Cardiac septum (tissue), 1 donor: ENCODE measurements at regions not wholly inside any gene's neighbourhood (a gene's known extent, or its start where the extent isn't known, plus 50 kb on each side); places are given as distances from the start of the nearest gene placed in this dataset.
"Not testable (repeated sequence)": the region's sequence is repeated elsewhere in the genome, so short reads cannot be mapped to it uniquely, and the experiment has no call there.

ENCODE experiments used
- DNase-seq: peaks from one replicate; pipeline ENCODE4 v3.0.0-alpha.2; 2020; ENCODE audit warnings: low spot score
- intact Hi-C: fragments of 100-400 bp; cut with DNase I; formaldehyde crosslinking; loops from one replicate; pipeline ENCODE4 v1.14.0; 2022
- donor health status: DM: no; HTN: no; CAD: no.

DNA sequence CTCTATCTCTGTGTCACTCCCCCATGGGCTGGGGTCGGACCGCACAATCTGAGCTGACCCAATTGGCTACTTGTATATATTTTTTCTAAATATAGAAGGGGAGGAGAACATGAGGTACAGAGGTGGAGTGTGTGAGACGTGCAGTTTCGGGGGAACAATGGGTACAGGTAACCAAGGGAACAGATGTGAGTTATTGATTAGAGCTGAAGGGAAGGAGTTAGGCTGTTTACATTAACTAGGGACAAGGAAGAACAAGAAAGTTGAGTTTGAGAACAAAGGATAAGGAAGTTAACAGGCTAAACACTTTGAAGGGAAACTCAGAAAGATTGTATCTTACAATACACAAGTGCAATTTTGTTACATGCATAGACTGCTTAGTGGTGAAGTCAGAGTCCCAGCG lies 601.2 kb downstream of the VGLL3 start:
- intact Hi-C loops, DNase-seq: not testable (repeated sequence)

DNA sequence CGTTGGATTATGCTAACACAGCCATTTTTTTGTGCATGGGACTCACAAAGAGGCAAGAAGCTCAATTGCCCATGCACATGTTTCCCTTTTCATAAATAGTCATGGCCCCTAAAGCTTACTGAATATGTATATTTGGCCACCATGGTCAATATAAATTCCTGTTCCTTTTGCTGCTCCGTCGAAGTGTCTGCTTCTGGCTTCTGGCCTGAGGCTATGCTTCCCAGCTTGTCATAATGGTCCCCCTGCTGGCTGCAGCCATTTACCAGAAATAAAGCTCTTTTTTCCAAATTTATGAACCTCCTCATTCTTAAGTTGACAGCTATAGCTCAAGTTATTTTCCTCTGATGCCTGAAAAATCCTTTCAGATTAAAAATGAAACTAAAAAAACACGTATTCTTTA lies 602.1 kb downstream of the VGLL3 start:
- intact Hi-C loops, result no loop called here
- DNase-seq, result no peak

DNA sequence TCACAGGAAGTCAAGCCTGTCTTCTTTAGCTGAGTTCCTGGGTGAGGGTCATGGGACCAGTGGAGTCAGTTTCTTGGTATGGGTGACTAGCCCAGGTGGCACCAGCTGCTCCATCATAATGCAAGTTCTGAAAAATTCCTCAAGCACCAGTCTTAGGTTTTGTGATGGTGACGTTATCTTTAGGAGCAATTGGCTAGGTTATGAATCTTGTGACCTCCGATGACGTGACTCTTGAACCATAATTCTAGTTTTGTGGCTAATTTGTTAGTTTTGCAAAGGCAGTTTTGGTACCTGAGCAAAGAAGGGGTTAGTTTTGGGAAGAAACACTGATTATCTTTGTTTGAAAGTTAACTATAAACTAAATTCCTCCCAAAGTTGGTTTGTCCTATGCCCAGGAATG lies 608.4 kb downstream of the VGLL3 start:
- no peak for DNase-seq
- intact Hi-C loops, result no loop called here

DNA sequence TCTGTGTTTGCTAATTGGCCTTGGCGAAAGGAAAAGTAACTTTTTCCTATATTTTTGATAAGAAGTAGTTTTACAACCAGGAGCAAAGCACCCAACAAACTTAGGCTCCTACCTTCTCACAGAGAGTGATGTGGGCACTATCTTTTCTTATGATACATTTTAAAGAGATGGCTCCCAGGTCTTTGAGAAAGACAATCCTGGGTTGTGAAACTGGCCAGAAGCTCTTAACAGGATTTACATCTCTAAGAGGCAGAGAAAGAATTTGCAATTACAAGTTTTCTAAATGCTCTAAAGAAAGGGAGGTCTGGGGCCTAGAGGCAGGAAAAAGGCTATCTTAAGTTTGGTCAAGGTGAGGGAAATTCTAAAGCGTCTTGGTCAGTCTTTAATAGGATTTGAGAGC lies 609.7 kb downstream of the VGLL3 start:
- intact Hi-C loops, result no loop called here
- DNase-seq, result no peak

DNA sequence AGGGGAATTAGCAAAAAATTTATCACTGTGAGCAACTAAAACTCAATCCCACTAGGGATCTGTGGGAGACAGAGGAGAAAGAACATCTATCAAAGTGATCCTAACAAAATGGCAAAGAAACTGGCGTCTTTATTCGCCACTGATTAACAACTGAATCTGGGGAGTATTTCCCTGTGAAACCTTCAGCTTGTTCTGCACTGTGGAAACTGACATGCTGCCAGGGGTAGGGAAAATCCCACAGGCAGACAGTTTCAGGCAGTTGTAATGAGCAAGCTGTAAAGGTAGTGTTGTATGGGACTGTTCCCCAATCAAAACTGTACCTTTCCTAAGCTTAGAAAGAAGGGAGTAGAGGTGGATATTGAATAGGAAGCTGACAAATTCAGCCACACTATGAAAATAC lies 611.7 kb downstream of the VGLL3 start:
- intact Hi-C loops, result no loop called here
- DNase-seq, result no peak

DNA sequence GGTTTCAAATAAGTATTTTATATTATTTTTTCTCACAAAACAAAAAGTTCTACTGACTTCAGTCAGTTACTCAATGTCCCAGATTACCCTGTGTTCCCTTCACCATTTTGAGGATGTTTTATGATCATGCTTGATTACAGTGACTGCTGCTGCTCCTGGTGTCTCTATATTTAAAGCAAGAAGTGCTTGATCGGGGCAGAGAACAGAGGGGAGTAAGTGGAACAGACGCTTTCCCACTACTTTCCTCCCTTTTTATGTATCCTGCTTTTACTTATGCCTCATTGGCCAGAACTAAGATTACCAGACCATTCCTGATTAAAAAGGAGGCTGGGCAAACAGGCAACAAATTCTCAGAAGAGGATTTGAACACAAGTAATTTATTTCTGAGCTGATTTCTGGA lies 612.1 kb downstream of the VGLL3 start:
- no peak for DNase-seq
- intact Hi-C loops, result no loop called here

DNA sequence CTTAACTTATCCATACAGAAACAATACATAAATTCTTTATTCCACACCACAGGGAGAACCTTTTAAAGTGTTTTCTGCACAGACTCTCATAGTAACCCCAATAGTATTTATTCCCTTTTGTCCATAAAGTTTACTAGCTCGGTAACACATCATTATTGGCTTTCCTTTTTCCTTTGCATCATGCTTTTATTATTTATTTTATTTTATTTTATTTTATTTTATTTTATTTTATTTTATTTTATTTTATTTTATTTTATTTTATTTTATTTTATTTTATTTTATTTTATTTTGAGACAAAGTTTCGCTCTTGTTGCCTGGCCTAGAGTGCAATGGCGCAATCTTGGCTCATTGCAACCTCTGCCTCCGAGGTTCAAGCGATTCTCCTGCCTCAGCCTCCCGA lies 655.4 kb downstream of the VGLL3 start:
- intact Hi-C loops, result not testable (repeated sequence)

DNA sequence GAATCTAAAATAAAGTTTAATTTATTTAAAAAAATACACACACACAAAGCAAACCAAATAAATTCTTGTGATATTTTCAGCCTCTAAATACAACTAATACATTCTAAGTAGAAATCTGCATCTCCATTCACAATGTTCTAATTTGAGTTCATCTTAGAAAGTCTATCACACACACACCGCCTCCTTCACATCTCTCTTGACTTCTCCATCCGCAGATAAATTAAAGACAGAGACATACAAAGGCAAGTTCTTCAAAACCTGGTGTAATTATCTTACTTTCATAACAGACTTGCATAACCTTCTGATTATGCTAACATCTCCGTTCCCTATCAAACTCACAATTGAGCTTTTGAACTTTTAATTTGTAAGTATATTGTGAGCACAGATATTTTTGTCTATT lies 657.3 kb downstream of the VGLL3 start:
- no peak for DNase-seq
- intact Hi-C loops, result no loop called here

More for the DNA sequence above, 655.4 kb downstream of the VGLL3 start:
- not testable (repeated sequence) for DNase-seq

DNA sequence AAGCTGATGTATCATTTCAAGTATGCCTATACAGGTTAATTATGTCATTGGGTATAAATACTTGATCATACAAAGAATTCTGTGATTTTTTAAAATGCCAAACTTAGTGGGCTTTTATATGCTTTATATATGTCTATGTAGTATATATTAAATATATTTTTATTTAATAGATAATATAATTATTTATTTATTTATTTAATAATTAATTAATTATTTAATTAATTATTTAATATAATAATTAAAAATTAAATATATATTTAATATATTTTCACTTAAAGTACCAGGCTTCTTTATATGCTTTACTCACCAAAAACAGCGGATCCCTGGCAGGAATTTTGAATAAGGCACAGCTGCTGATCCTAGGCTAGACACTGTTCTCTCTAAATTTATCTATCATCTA lies 687.0 kb downstream of the VGLL3 start:
- intact Hi-C loops, result no loop called here
- no peak for DNase-seq

DNA sequence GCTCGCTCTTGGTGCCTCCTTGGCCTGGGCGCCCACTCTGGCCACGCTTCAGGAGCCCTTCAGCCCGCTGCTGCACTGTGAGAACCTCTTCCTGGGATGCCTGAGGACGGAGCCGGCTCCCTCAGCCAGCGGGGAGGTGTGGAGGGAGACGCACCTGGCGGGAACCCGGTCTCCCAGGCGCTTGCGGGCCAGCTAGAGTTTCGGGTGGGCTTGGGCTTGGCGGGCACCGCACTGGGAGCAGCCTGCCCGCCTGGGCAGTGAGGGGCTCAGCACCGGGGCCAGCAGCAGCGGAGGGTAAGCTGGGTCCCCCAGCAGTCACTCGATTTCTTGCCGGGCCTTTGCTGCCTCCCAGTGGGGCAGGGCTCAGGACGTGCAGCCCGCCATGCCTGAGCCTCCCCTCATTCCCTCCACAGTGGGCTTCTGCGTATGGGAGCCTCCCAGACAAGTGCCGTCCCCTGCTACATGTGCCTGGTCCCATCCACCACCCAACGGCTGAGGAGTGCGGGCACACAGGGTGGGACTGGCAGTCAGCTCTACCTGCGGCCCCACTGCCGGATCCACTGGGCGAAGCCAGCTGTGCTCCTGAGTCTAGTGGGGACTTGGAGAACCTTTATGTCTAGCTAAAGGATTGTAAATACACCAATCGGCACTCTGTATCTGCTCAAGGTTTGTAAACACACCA lies 708.7 kb downstream of the VGLL3 start:
- DNase-seq, result peak; percentile 71
- intact Hi-C loops, result no loop called here

DNA sequence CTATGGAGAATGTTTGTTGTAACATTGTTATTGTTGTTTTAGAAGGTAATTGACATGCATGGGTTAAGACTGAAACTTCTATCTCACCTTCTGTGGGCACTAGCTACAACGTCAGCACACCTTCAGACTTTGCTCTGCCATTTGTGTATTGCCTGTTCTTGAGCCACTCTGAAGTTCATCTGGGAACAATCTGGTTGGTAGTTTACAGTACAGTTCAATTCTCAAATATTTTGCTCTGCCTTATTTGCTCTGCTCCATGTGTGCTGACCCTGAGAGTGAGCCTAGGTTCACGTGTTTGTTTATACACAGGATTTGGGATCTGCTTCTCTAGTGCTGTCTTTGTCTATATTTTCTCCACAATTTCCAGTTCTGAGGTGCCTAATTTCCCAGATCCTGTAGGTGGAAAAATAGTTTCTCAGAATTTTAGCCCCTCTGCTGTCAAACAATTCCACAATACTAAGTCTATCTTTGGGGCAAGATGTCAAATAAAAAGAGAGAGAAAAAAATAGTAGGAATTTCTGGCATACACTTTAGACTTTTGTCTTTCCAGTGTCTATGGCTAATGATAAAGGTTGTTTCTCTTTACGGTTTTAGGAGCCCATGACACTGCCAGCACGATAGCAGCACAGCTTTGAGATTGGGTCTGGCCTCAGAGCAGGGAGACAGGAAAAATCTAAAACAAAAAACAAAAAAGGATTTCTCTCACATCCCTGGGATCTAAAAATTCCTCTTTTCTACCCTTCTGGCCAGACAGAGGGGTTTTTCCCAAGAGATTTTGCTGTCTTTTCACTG lies 721.4 kb downstream of the VGLL3 start:
- DNase-seq, result no peak

DNA sequence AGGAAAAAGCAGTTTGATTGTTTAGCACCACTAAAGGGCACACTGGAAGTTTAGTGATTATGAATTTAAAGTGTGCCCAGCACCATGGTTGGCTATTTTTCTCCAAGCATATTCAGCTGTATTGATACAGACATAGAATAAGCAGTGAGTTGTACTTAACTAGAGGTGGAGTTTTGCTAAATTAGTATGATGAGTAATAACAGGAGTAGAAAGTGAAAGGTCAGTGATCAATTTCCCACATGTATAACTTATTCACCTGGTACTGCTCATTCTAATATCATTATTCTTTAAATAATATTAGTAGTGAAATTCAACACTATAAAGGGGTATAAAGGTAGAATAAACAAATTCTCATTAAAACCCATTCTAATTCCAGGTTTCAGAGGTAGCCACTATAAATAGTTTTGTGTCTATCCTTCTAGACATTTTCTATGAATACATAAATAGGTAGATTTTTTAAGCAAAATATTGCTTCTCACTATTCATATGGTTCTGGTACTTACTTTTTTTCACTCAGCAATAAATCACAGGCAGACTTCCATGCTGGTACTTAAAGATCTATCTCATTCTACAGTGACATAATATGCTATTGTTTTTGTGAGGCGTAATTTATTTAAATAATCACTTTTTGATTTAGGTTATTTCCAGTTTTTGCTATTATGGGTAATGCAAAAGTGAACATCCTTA lies 732.9 kb downstream of the VGLL3 start:
- intact Hi-C loops, result no loop called here
- DNase-seq, result no peak

More for the DNA sequence above, 721.4 kb downstream of the VGLL3 start:
- intact Hi-C loops, result no loop called here

DNA sequence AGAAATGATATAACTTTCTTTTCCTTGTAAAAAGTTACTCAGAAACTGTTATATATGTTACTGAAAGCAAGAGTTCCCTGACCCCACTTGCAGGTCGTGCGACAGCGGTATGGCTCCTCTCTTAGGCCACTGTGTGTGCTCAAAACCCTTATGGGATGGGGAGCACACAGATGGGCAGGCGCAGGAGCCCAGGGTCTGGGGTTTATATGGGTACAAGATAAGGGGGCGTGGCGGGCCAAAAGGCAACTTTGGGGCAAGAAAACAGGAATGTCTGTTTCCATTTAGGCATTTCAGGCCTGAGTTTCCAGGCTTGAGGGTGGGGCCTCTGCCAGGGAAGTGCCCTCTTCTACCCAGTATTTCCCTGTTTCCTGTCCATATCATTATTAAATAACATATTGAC lies 736.5 kb downstream of the VGLL3 start:
- intact Hi-C loops, result no loop called here
- DNase-seq, result no peak

DNA sequence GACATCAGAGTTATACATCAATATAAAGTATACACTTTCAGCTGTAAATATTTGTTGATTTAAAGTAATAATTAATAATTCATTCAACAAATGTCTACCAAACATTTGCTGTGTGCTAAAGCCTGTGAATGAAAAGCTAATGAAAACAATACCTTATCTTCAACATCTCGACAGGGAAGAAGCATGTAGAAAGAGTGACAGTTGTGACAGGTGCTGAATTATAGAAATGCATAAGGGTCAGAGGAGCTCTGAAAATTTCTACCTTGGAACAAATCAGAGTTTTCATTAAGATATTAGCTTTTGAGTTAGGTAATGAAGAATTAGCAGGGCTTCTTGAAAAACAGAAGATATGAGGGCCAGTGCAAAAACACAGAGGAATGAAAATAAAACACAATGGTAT lies 739.2 kb downstream of the VGLL3 start:
- no peak for DNase-seq
- intact Hi-C loops, result no loop called here

DNA sequence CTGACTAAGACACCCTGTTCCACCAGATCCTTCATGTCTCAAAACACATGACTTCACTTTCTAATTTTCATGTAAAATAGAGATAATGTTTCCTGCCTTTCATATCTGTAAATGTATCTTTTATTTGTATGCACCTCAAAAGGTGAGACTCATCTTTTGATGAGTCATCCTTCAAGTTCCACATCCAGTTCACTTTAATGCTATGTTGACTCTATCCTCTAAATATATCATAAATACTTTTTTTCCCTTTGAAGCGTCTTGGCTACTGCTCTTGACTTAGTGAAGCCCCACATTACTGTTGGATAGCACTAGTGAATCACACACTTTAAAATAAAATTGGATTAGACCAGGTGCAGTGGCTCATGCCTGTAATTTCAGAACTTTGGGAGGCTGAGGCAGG lies 741.1 kb downstream of the VGLL3 start:
- intact Hi-C loops, result no loop called here
- no peak for DNase-seq

DNA sequence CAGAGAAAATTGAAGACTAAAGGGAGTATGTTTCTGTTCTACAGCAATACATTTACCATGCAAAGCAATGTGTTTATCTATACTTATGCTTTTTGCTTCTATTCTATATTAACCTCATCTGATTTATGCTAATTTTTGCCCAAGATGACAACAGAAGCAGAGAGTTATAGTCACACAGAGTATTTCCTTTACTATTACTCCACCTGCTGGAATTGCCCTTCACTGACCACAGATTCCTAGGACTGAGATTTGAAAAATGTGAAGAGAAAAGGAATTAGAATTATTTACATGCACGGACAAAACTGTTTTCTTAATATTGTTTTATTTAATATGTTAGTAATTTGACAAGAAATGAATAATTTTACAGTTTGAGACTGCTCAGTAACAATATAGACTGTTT lies 745.6 kb downstream of the VGLL3 start:
- no peak for DNase-seq
- intact Hi-C loops, result no loop called here

DNA sequence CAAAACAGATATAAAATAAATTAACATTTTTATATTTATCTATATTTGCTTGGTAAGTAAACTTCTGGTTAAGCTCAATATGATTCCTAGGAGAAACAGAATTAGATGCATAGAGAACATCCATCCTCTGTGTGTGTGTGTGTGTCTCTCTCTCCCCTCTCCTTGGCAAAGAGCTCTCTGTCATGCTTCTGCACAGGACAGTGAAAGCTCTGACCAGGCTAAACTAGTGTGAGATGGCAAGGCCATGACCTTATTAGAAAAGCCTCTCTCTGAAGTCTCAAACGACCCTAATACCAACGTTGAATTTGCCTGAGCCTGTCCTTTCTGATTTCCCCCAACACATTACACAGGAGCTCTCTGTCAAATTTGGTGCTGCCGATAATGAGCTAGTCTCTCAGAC lies 746.0 kb downstream of the VGLL3 start:
- no peak for DNase-seq
- intact Hi-C loops, result no loop called here

DNA sequence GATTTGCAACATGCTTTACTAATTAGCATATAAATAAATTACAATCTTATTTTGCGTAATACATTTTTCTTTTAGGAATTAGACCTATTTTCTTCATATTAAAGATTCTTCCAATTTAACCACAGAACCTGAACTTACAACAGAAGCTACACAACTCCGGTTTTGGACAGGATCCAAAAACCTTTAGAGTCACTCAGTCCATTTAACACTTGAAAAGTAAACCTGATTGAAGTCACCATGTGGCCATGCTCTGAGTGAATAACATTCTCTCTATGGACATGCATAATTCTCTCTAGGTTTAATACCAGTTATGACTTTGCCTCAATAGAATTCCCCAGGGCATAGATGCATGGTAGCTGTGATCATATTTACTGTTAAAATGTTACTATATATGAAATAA lies 751.0 kb downstream of the VGLL3 start:
- intact Hi-C loops, result no loop called here
- DNase-seq, result no peak

DNA sequence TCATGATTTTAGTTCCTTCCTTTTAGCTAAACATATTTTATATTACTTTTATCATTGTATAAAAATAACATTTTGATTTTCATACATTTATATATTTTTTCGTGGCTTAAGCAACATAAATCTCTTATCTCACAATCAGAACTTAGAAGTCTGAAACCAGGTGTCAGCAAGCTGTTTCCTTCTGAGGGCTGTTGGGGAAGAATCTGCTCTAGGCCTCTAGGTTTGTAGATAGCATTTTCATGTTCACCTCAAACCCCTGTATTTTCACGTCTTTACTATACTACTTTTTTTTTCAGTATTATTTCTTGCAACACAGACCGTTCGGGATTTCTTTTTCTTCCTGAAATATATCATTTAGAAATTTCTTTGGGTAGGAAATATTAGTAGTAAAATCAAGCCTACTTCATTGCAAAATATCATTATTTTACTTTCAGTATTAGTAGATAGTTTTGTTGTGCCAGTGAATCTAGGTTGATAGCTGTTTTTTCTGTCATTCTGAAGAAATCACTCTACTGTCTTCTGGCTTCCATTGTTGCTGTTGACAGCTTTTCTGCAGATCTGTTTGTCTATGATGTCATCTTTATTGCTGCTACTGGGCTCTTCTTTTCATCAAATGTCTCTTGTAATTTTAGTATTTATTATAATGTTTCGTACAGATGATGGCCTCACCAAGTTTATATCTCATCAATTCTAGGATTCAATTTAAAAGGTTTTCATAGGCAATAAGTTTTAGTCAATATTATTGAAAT lies 756.3 kb downstream of the VGLL3 start:
- intact Hi-C loops, result no loop called here
- no peak for DNase-seq

DNA sequence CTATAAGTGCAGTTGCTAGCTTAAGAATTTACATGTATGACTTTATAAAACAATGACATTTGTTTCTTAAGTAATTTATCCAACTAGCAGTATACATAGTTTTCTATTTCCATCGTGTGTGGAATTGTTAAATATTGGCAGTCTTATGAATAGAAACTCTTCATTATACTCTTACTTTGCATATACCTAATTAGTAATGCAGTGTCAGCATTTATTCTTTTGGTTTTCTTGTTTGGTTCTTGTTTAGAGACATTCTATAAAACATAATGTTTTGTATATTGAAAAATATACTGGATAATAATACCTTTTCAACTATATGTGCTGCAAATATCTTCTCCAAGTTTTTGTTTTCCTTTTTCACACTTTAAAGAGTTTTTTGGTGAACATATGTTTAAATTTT lies 760.2 kb downstream of the VGLL3 start:
- intact Hi-C loops, result no loop called here

More for the DNA sequence above, 760.2 kb downstream of the VGLL3 start:
- DNase-seq, result no peak
